ENCODE measurements at regions not wholly inside any gene's neighbourhood (a gene's known extent, or its start where the extent isn't known, plus 50 kb on each side); places are given as distances from the start of the nearest gene placed in this dataset.

DNA sequence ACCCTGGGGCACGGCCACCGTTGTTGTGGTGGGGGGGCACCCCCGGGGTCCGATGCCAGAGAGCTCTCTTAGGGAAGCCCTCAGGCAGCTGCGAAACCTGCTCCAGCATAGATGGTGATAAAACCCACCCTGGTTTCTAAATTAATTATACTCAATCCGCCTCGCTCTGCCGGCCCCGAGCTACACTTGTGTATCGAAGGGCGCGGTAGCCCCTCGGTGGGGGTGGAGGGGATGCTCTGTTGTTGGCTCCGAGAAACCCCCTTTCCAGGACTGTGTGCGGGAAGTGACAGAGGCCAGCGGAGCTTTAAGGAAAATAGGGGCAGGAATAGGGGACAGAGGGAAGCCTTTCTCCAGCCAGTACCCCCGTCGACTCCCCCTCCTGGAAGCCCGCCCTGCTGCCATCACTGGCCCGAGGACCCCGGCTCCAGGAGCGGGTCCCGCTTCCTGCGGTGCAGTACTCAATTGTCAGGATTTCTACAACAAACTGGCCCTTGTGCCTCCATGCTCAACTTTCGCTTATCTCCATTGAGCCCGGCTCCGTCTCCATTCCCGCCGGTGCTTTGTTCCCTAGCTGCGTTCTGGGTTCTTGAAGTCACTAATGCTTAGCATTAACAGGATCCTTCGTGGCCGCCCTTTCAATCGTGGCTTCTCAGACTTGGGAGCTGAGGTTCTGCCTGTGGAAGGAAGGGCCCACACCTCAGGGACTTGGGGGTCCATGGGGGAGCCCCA is 408.2 kb downstream of the BCOR start:
- no peak for TF ChIP-seq POLR2AphosphoS5 (IDR thresholded peaks at IDR 0.05)
- TF ChIP-seq, protein P1, sequence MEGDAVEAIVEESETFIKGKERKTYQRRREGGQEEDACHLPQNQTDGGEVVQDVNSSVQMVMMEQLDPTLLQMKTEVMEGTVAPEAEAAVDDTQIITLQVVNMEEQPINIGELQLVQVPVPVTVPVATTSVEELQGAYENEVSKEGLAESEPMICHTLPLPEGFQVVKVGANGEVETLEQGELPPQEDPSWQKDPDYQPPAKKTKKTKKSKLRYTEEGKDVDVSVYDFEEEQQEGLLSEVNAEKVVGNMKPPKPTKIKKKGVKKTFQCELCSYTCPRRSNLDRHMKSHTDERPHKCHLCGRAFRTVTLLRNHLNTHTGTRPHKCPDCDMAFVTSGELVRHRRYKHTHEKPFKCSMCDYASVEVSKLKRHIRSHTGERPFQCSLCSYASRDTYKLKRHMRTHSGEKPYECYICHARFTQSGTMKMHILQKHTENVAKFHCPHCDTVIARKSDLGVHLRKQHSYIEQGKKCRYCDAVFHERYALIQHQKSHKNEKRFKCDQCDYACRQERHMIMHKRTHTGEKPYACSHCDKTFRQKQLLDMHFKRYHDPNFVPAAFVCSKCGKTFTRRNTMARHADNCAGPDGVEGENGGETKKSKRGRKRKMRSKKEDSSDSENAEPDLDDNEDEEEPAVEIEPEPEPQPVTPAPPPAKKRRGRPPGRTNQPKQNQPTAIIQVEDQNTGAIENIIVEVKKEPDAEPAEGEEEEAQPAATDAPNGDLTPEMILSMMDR (IDR thresholded peaks at IDR 0.05) = no peak
- no peak for TF ChIP-seq POLR2A (IDR thresholded peaks at IDR 0.05)
